Globus pallidus (tissue), 1 donor: ENCODE measurements at regions not wholly inside any gene's neighbourhood (a gene's known extent, or its start where the extent isn't known, plus 50 kb on each side); places are given as distances from the start of the nearest gene placed in this dataset.
"Not testable (repeated sequence)": the region's sequence is repeated elsewhere in the genome, so short reads cannot be mapped to it uniquely, and the experiment has no call there.

ENCODE experiments used
- DNase-seq: peaks from one replicate; pipeline ENCODE4 v3.0.0-alpha.2; 2015; ENCODE audit warnings: low spot score

DNA sequence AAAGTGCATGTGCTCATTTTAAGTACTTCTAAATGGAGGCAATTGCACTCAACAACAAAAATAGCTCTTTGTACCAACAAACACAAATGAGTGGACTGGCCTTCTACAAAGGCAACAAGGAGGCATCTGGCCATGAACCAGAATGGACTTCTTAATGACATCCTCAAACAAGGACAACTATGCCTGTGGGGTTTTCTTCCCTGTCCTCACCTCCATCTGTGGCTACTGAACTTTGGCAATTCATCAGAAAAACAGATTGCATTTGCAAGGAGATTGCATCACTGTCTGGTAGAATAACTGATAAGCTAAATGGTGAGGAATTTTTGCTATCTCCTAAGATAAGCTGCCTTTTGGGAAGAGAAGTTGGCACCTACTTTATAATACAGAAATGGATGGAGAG, 447.3 kb upstream of the CCNG1 start:
- DNase-seq = no peak

GRCh38 chr5:162990856-162991497, 446.4 kb upstream of the CCNG1 start:
- DNase-seq = no peak

DNA sequence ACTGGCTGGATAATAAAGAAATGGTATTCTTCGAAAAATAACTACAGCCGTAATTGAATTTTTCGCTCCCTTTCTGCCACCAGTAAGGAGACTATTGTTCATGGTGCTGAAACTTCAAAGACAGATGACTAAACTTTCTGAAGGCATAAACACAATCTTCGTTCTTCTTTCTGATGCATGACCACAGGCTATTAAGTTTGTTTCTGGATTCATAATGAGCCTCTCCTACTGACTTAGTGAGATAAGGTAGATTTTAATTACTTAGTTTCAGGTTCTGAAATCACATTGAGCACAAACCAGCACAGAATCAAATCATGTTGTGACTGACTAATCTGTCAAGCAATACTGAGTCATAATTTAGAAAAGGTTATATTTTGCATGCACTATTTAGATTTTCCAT, 441.8 kb upstream of the CCNG1 start:
- DNase-seq = no peak

DNA sequence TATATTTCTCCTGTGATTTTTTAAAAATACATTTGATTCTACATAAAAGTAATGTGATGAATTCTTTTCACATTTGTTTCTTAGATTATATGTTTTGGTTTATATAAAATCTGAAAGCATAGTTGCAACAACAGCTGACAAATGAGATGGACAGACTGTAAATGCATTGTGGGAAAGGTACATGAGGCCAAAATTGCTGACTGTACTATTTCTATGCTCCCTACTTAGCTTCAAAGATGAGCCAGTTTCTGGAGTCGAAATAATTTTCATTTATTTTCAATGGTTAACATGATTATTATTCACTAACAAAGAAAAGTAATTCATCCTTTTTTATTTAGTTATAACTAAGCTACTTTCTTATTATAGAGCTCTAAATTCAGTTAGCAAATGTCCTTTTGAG, 441.3 kb upstream of the CCNG1 start:
- DNase-seq = no peak

DNA sequence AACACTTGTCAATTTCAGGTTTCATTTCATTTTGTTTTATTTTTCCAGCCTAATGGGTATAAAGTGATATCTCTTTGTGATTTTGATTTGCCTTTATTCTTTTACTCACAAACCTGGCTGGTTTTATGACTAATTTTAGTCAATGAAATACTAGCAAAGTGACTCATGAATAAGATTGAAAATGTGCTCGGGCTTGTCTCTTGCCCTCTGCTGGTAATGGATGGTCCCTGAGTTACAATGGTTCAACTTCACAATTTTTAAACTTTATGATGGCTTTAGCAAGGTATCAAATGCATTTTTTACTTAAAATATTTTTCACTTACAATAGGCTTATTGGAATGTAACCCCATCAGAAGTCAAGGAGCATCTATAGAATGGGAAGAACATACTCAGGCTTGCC, 431.4 kb upstream of the CCNG1 start:
- DNase-seq = no peak

DNA sequence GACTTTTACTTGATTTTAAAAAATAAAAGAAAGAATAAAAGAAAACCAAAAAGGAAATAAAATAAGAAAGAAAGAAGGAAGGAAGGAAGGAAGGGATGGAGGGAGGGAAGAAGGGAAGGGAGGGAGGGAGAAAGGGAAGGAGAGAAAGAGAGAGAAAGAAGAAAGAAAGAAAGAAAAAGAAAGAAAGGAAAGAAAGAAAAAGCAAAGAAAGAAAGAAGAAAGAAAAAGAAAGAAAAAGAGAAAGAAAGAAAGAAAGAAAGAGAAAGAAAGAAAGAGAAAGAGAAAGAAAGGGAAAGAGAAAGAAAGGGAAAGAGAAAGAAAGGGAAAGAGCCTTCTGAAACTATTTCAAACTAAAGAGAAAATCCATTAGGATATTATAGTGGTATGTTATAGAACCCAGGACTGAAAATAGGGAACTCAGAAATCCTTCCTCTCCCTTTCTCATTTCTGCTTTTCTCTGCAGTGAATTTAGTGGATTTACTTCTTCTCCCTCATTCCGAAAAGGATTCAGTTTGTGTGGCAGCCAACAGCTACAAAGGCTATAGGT, 414.7 kb upstream of the CCNG1 start:
- DNase-seq = no peak

- DNase-seq = no peak
Measured at GRCh38 chr5:163023846-163024245, 413.5 kb upstream of the CCNG1 start.

DNA sequence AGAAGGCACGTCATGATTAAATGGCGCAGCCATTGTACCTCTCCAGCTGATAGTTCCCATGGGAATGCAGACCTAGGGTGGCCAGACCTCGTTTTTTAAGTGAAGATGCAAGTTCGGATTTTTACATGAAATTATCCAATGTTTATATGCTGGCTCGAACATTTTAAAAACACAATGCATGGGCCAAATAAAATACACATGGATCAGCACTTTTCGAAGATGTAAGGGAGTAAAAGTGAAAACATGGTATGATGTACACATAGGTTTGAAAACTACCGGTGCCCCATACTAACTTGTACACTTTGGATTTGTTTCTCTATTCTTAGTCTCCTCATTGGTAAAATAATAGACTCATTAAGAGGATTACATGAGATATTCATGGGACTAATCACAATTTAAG, 412.5 kb upstream of the CCNG1 start:
- no peak for DNase-seq

DNA sequence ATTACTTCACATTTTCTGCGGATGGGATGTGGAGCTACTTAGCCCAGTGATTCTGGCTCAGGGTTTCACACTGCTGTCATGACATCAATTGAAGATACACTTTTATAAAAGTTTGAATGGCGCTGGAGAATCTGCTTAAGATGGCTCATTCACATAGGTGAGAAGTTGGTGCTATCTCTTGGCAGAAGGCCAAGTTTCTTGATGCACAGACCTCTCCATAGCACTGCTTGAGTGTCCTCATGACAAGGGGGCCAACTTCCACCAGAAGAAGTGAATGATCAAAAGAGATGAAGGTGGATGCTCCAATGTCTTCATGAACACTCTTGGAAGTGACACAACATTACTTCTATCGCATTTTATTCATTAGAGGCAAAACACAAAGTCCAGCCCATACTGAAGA, 403.7 kb upstream of the CCNG1 start:
- DNase-seq = no peak

- no peak for DNase-seq
Measured at GRCh38 chr5:163041254-163041653, 396.1 kb upstream of the CCNG1 start.

DNA sequence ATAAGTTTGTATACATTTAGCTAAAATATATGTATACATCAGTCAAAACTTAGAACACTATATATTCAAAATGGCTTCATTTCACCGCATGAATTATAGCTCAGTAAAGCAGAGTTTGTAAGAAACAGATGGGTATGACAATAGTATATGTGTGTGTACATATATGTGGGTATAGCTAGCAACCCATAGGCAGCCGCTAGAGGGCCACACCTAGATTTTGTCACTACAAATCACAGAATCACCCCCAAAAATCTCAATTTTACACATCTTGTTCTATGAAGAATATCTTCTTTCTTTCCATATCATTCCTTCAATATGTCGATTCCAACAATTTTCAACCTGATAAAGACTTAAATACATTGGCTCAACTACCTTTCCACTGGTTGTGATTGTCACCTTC, 357.8 kb upstream of the CCNG1 start:
- DNase-seq = no peak

- DNase-seq = no peak
Measured at GRCh38 chr5:163089230-163089629, 348.2 kb upstream of the CCNG1 start.

DNA sequence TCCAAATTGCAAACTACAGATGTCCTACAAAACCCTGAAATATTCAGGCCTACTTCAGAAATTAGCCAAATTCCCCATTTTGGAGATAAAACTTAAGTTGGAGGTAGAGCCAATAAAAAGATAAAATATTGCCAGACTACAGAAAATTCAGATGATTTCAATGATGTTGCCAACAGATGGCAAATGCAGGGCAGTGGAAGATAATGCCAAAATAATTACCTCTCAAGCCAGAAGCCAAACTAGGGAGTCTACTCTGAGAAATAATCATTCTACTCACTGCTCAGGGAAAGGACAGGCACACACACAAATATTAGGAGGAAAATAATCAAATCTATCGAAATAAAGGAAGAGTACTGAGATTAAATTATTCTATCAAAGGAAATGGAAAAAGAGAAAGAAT, 347.5 kb upstream of the CCNG1 start:
- no peak for DNase-seq

DNA sequence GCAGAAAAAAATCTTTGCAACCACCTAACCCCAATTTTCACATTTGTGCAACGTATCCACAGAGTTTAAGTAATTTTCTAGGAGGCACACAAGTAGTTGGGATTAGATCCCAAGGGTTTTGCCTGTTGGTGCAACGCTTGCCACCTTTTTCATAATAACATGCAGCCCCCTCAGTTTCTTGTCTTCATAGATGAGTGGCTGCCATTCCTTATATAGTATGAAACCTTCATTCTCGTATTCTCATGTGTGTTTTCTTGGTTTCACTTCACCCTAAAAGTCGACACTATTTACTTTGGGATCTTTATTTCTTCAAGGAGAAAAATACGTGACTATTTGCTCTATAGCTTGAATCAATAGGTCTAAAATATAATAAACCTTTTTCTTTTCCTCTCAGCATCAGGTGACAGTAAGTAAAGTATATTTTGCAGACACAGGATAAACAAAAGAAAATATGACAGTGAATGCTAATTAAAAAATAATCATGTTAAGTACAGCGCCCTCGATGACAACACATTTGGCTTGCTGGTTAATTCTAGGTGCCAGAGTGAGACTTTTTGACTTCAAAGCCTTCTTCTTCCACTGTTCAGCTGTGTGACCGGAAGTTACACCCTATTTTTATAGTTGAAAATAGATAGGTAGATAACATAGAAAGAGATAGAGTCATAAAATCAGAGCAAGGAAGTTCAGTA, 342.8 kb upstream of the CCNG1 start:
- DNase-seq = no peak

- no peak for DNase-seq
Measured at GRCh38 chr5:163104464-163104863, 332.9 kb upstream of the CCNG1 start.

- no peak for DNase-seq
Measured at GRCh38 chr5:163105456-163105855, 331.9 kb upstream of the CCNG1 start.

DNA sequence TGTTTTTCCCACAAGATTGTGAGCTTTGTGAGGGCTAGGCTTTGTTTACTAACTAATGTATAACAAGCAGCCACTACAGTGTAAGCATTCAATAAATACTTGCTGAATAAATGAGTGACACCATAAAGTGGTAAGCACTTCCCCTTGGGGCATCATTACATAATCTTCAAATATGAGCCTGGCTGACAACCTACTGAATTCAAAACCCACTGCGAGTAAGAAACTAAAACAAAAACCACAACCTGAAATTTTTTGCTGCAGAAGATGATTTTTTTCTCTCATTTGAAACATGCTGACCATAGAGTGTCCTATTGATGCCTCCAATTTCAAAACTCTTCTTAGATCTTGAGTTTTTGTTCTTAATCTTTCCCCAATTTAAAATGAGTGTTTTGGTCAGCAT, 331.3 kb upstream of the CCNG1 start:
- DNase-seq = no peak

DNA sequence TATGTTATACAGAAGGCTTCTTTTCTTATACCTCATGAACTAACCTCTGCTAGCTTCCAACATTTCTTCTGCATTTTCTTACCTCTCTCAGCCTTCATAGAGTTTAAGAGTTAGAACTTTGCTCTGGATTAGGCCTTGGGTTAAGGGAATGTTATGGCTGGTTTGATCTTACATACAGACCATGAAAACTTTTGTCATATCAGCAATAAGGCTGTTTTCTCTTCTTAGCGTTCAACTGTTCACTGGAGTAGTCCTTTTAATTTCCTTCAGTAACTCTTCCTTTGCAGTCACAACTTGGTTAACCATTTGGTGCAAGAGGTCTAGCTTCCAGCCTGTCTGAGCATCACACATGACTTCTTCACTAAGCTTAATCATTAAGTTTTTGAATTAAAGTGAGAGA, 329.0 kb upstream of the CCNG1 start:
- DNase-seq = no peak

GRCh38 chr5:163115011-163115410, 322.4 kb upstream of the CCNG1 start:
- DNase-seq = no peak

DNA sequence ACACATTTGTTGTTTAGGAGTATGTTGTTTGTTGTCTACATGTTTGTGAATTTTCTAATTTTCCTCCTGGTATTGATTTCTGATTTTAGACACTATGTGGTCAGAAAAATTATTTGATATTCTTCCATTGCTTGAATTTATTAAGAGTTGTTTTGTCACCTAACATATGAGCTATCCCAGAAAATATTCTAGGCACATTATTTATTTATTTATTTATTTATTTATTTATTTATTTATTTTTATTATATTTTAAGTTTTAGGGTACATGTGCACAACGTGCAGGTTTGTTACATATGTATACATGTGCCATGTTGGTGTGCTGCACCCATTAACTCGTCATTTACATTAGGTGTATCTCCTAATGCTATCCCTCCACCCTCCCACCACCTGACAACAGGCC, 320.8 kb upstream of the CCNG1 start:
- DNase-seq = not testable (repeated sequence)

DNA sequence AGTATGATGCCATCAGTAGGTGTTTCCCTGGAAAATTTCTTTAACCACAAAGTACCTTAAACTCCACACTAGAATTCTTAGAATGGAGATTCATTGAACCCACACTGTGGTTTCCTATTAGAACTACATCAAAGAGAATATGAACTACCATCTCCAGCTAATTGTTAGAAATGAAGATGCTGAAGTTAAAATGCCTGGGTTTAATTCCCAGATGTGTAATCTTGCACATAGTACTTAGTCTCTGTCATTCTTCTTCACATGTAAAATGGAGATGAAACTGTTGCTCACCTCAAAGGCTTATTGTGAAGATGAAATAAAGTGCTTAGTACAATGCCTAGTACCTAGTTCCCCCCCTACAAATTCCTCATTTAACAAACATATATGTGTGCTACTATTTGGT, 303.3 kb upstream of the CCNG1 start:
- no peak for DNase-seq

- no peak for DNase-seq
Measured at GRCh38 chr5:163135849-163136248, 301.5 kb upstream of the CCNG1 start.

DNA sequence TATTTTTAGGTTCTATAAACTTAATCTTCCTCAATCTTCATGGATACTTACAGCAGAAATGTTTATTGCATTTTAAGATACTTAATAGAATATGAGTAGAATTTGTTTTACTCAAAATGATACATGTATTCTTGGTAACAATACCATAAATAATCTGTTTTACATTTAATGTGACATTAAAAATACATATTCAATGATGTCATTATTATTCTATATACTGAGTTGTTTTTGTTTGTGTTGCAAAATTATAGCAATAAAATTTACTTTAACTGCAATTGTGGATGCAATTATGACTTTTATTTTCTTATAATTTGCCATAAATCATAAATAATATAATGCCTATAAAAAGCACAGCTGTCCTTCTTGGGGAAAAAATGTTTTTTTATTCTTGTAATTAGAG, 275.9 kb upstream of the CCNG1 start:
- no peak for DNase-seq

DNA sequence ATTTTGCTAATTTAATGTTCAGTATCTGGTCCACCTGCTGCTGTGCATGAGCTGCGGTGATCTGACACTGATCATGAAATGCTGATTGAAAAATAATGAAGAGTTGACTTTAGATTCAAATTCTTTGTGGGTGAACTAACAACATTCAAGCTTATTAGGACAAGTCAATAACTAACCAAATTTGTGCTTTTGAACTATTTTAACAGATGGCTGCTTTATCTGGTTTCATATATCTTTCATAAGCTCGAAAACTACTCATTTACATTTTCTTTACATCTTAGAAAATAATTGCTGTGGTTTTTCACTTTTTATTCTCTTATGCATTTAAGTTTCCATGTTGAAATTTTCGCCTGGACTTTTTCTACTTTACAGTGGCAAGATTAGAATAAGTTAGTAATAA, 274.8 kb upstream of the CCNG1 start:
- DNase-seq = no peak
